Activated CD8-positive, alpha-beta memory T cell treated with anti-CD3 and anti-CD28 coated beads for 36 hours (primary cell): ENCODE measurements at regions not wholly inside any gene's neighbourhood (a gene's known extent, or its start where the extent isn't known, plus 50 kb on each side); places are given as distances from the start of the nearest gene placed in this dataset.
"Not testable (repeated sequence)": the region's sequence is repeated elsewhere in the genome, so short reads cannot be mapped to it uniquely, and the experiment has no call there.

Experiments
- CTCF ChIA-PET: fragments of 350-600 bp; sonication (Branson Sonifier 250); formaldehyde crosslinking; loops from one replicate; lab custom pipeline; 2021; ENCODE audit warnings: antibody characterized with exemption; lab: Charles Lee
- POLR2A ChIA-PET: fragments of 350-600 bp; sonication (Branson Sonifier 250); formaldehyde crosslinking; loops from one replicate; lab custom pipeline; 2021; ENCODE audit warnings: antibody characterized with exemption; lab: Charles Lee

DNA sequence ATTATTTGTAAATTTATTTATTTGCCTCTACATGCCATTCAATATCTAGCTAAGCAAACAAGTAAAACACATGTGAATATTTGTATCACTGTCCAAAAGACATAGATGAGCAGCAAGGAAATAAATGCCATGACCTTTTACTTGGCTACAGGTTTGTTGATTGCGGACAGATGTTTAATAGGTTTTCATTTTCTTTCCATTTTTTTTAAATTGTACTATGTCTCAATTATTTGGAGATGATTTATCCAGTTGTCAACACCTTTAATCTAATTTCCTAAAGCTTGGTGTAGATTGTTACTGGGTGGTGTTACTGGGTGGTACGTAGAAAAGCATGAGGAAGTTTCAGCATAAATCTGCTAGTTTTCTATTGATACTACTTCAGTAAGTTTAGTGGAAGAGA, 560.6 kb upstream of the SPRY2 start:
- ChIA-PET CTCF (no interaction called here), POLR2A (no interaction called here)

DNA sequence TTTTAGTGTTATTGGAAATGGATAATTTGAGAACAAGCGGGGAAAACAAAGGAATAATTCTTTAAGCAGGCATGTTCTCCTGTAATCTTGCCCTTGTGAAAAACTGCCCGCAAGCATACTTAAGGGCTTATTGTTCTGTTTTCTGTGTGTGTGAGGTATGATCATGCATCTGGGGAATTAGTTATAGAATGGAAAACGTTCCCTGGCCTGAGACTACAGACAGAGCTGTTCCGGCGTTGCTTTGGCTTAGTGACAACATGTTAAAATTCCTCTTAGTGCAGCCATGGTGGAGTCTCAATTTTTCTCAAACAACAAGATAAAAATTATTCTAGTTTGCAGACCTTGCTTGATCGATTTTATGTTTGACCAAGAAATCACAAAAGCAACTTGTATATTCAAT, 560.2 kb upstream of the SPRY2 start:
- POLR2A ChIA-PET = no interaction called here
- CTCF ChIA-PET = no interaction called here

DNA sequence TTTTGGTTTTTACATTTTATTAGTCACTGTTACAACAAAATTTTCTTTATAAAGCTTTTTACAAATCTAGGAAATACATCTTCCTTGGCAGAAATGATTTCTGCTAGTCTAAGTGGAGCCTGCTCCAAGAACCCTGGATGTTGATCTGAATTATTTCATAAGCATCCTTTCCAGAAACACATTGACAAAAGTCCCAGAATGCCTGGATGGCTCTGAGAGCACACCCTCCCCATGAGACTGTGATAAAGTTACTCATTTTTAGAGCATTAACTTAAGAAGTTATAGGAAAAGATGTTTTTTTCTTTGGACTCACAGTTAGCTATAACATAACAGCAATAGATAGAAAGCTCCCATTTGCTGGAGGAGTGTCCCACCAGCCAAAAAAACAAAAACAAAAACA, 559.6 kb upstream of the SPRY2 start:
- POLR2A ChIA-PET = no interaction called here
- CTCF ChIA-PET = no interaction called here

DNA sequence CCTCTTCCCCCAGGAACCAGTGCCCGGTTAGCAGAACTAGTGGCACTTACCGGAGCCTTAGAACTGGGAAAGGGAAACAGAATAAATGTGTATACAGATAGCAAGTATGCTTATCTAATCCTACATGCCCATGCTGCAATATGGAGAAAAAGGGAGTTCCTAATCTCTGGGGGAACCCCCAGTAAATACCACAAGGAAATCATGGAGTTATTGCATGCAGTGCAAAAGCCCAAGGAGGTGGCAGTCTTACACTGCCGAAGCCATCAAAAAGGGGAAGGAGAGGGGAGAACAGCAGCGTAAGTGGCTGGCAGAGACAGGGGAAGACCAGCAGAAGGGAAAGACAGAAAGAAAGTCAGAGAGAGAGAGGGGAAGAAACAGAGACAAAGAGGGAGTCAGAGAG, 556.7 kb upstream of the SPRY2 start:
- CTCF ChIA-PET = not testable (repeated sequence)

GRCh38 chr13:80894917-80895316, 554.0 kb upstream of the SPRY2 start:
- ChIA-PET CTCF (no interaction called here), POLR2A (no interaction called here)

More for the DNA sequence above, 556.7 kb upstream of the SPRY2 start:
- POLR2A ChIA-PET = not testable (repeated sequence)

GRCh38 chr13:80889829-80890228, 548.9 kb upstream of the SPRY2 start:
- ChIA-PET CTCF (no interaction called here), POLR2A (no interaction called here)

DNA sequence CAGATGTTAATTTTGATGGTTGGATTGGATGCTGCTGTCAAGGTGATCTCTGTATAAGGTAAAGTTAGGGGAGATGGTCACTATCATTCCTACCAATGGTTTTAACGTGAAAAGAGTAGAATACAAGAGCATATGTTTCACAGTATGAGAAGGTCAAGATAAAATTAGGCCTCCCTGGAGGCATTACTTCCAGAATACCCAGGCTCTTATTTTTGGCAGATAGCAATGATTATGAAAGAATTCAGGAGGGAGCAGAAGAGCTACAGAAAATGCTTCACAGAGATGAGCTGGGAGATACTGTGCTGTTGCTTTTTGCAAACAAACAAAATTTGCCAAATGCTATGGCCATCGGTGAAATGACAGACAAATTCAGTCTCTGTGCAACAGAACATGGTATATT, 547.5 kb upstream of the SPRY2 start:
- POLR2A ChIA-PET = no interaction called here

DNA sequence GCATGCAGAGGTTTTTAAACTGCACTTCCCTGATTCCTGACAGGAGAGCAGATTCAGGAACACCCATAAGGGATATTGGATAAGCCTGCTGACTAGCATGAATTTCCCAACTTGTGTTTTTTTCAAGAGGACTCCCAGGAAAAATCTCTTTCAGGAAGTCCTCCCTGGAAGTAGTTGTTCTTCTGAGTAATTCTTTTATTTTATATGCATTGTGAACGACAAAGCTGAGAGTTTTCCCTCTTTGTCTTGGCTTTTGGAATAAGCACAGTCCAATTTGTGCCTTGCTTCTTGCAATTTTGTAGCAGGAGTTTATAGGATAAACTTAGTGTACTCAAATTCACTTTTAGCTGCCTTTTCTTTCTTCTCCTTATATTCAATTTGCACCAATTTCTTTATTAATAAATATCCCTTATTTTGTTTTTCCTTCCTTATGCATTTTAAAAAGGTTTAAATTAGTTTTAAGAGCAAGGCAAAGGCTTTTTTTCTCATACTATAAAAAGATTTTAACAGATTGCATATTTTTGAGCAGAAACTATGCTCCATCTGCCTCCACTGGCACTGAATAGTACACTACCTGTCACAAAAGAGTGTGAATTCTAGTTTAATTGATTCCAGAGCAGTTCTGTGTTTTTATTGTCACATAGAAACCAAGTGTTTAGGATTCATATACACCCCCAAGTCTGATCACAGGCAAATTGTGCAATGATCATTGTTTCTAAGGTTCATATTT, 543.3 kb upstream of the SPRY2 start:
- CTCF ChIA-PET = no interaction called here
- POLR2A ChIA-PET = no interaction called here

More for the DNA sequence above, 547.5 kb upstream of the SPRY2 start:
- CTCF ChIA-PET = no interaction called here

DNA sequence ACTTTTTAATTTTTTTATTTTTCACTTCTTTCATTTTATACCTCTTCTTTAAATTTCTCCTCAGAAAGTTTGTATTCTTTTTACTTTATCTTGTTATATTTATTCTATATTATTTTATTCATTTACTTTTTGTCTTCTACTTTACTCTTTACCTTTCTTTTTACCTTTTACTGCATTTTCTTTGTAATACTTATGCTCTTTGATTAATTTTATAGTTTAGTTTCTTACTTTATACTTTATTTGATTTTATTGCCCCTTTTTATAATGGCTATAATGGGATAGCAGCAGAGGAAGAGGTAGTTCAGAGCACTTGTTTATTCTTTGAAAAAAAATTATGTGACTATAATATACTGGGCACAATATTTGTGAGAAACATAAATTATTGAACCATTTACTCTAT, 542.6 kb upstream of the SPRY2 start:
- ChIA-PET POLR2A (no interaction called here), CTCF (no interaction called here)

- ChIA-PET CTCF (no interaction called here), POLR2A (no interaction called here)
Measured at GRCh38 chr13:80881942-80882445, 541.1 kb upstream of the SPRY2 start.

- CTCF ChIA-PET = no interaction called here
- POLR2A ChIA-PET = no interaction called here
Measured at GRCh38 chr13:80881495-80881894, 540.6 kb upstream of the SPRY2 start.

- ChIA-PET POLR2A (no interaction called here), CTCF (no interaction called here)
Measured at GRCh38 chr13:80881034-80881433, 540.1 kb upstream of the SPRY2 start.

GRCh38 chr13:80877944-80878241, 537.0 kb upstream of the SPRY2 start:
- ChIA-PET CTCF (no interaction called here), POLR2A (no interaction called here)

DNA sequence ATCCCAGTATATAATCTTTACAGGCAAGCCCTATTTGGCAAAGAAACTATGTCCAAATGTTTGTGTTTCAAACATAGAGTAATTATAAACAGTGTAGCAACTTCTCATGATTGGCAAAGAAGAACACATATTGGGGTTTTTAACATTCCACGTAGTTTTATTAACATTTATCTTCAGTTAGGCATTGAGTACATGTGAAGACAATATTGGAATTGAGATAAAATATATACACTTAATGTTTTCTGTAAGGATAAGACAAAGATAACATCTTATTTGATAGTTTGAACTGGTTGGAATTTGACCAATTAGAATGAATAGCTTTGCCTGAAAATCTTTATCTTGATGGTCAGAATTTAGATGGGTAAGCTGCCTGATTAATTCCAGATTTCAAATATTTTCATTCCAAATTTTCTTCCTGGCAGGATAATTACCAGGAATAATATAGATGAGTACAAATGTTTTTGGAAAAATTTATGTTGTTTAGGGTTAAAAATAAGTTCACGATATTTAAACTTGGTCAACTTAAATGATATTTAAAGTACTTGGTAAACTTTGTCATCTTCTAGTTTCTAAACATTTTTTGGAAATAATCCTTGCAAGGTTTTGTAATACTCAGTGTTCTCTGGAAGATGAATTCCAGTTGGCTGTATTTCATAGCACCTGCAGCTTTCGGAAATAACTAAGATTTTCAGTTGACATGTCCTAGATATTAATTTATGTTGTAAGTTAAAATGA, 536.5 kb upstream of the SPRY2 start:
- ChIA-PET POLR2A (no interaction called here), CTCF (no interaction called here)

DNA sequence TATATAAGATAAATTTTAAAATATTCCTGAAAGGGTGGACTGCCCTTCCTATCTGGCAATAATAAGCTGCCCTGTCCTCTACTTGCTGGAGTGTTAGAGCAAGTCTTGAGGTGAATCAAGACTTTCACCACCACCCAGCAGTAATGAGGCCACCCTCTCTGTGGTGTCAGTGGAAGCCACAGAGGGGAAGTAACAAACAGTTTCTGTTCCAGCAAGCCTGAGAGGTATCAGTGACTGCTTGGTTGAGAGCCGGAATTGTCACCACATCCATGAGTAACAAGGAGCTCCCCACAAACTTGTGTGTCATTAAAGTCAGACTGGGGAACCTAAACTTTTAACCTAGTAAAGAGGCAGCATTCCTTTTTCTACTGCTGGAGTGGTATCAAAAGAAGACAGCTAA, 532.7 kb upstream of the SPRY2 start:
- CTCF ChIA-PET = no interaction called here
- POLR2A ChIA-PET = no interaction called here

DNA sequence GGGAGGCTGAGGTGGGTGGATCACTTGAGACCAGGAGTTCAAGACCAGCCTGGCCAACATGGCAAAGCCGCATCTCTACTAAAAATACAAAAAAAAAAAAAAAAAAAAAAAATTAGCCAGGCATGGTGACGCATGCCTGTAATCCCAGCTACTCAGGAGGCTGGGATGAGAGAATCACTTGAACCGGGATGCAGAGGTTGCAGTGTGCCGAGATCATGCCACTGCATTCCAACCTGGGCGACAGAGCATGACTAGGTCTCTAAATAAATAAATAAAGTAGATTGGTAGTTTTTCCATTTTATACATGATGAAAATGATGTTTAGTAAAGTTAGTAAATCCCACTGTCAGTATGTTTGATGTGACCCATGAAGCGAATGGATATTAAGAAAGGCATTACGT, 531.0 kb upstream of the SPRY2 start:
- POLR2A ChIA-PET = not testable (repeated sequence)
- CTCF ChIA-PET = interaction anchor here (0.7 kb wide), 1 partner anchor 133 kb away, joined by 4 read pairs; no protein-coding TSS in a partner anchor

- ChIA-PET POLR2A (no interaction called here), CTCF (interaction anchor here (0.7 kb wide), 1 partner anchor 132 kb away, joined by 4 read pairs; no protein-coding TSS in a partner anchor)
Measured at GRCh38 chr13:80871481-80871880, 530.6 kb upstream of the SPRY2 start.

GRCh38 chr13:80870186-80870585, 529.3 kb upstream of the SPRY2 start:
- ChIA-PET CTCF (no interaction called here), POLR2A (no interaction called here)

DNA sequence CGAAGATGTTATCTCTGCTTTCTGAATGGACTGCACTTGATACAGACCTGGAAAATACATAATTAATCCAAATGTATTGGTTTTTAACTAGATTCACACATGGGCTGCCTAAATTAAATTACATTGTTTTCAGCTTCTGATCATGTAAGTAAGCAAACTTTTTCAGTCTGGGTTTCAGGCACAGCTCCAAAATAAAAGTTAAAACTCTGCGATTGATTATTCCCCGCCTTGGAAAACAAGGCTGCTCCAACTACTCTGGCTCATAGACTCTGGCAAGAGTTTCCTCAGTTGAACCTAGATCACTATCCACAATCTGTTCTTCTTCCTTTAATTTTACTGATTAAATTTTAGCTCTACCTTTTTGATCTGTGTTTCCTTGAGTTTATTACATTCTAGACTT, 526.0 kb upstream of the SPRY2 start:
- ChIA-PET CTCF (no interaction called here), POLR2A (no interaction called here)

DNA sequence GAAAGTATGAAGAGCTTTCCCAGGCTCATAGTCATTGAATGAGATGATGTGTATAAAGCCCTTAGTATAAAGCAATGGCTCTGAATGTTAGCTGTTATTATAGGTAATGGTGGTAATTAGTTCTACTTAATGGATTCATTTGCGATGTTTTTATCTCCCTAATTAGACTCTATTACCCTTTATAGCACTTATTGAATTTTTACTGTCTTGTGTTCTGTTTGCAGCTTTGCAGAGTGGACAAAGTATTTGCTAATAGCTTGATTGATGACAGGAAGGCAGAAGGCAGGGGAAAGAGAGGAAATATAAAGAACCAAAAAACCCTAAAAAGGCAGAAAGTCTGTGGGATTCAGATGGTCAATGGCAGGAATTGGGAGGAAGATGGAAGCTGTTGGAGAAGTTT, 524.4 kb upstream of the SPRY2 start:
- CTCF ChIA-PET = no interaction called here
- POLR2A ChIA-PET = no interaction called here

- CTCF ChIA-PET = no interaction called here
- POLR2A ChIA-PET = no interaction called here
Measured at GRCh38 chr13:80862456-80862855, 521.5 kb upstream of the SPRY2 start.
